Stimulated activated CD8-positive, alpha-beta memory T cell treated with anti-CD3 and anti-CD28 coated beads, Interleukin-7, amount 100 ng/mL, for 24 hours (primary cell): ENCODE measurements at regions not wholly inside any gene's neighbourhood (a gene's known extent, or its start where the extent isn't known, plus 50 kb on each side); places are given as distances from the start of the nearest gene placed in this dataset.

Experiments used
- DNase-seq: peaks from one replicate; pipeline ENCODE4 v3.0.0-alpha.2; 2020; ENCODE audit warnings: low read depth

GRCh38 chr5:156274453-156274852 lies 52.5 kb upstream of the SGCD start:
- no peak for DNase-seq
